SH-SY5Y (cell line): ENCODE measurements at regions not wholly inside any gene's neighbourhood (a gene's known extent, or its start where the extent isn't known, plus 50 kb on each side); places are given as distances from the start of the nearest gene placed in this dataset.

Experiments used
- GATA2 ChIP-seq: IDR thresholded peaks from 2 replicates; pipeline ENCODE4 v1.6.1; 2011; ENCODE audit warnings: mild to moderate bottlenecking, low read depth, low read length
- GATA3 ChIP-seq: IDR thresholded peaks from 2 replicates; pipeline ENCODE4 v1.6.1; 2011; ENCODE audit warnings: low read depth, mild to moderate bottlenecking, low read length, moderate library complexity

- TF ChIP-seq GATA2 (no peak), GATA3 (no peak)
These were observed 153.7 kb upstream of the TSHZ2 start for GRCh38 chr20:52818491-52818890.
